ENCODE measurements at regions not wholly inside any gene's neighbourhood (a gene's known extent, or its start where the extent isn't known, plus 50 kb on each side); places are given as distances from the start of the nearest gene placed in this dataset.

GRCh38 chr17:34169496-34169895 lies 85.6 kb upstream of the CCL2 start:
- H3K4me1 ChIP-seq (ENCODE audit: control insufficient read depth, insufficient read depth, low read length), result peaks cover 6% of the 10 kb centered on the region
- in situ Hi-C loops (cut with MboI; ENCODE audit: low sequenced_read_pairs), result no loop called here
- H3K9me1 ChIP-seq (ENCODE audit: insufficient read depth, low read length), result 0 out of 2 replicates have a peak, but pooled peaks cover 6% of the 10 kb centered on the region
- no peak overlapping the region for H3K27ac ChIP-seq (ENCODE audit: insufficient read depth, low read length)
- H4K91ac ChIP-seq (ENCODE audit: insufficient read depth, low read depth, low read length), result no peak overlapping the region
- no peak overlapping the region for H3K18ac ChIP-seq (ENCODE audit: low read depth, low read length)
- ATAC-seq (ENCODE audit: low read depth), result no peak
- no TSS peak for BruUV-seq (replicated peaks)
- H2AK9ac ChIP-seq (replicated peaks; ENCODE audit: low read depth, low read length, poor library complexity), result no peak overlapping the region
- H2BK120ac ChIP-seq (ENCODE audit: low read depth, low read length), result no peak overlapping the region
- CTCF ChIA-PET, result interaction anchor here (1.0 kb wide), 1 partner anchor 192 kb away, joined by 4 read pairs; no protein-coding TSS in a partner anchor
- no peak overlapping the region for H2AFZ ChIP-seq (replicated peaks; ENCODE audit: low read length, poor library complexity)
- intact Hi-C loops (cut with micrococcal nuclease), result loop anchor here (10.0 kb wide), 1 partner anchor 85 kb away; no protein-coding TSS in a partner anchor
- no peak overlapping the region for H3K4me2 ChIP-seq (ENCODE audit: low read depth, low read length)
- no peak overlapping the region for H4K8ac ChIP-seq (ENCODE audit: low read depth in 2 of 2, low read length in 2 of 2)
- no peak for TF ChIP-seq NFE2L2 (IDR thresholded peaks at IDR 0.05; ENCODE audit: low read depth, low read length)
- no peak for TF ChIP-seq CHD1 (IDR thresholded peaks at IDR 0.05; ENCODE audit: low read depth, low read length)
- TF ChIP-seq BHLHE40 (IDR thresholded peaks at IDR 0.05; ENCODE audit: low read depth, low read length), result no peak
- TF ChIP-seq RFX5 (IDR thresholded peaks at IDR 0.05; ENCODE audit: low read depth, low read length), result no peak
- TF ChIP-seq MAFK (IDR thresholded peaks at IDR 0.05; ENCODE audit: low read depth, low read length), result no peak
- TF ChIP-seq MXI1 (IDR thresholded peaks at IDR 0.05; ENCODE audit: borderline replicate concordance, low read depth, low read length), result no peak
- no peak overlapping the region; the same call in 1 of the 2 replicates for H2AK5ac ChIP-seq (ENCODE audit: low read depth, low read length)
- H3K9ac ChIP-seq (ENCODE audit: low read depth, low read length), result no peak overlapping the region
- H3K36me3 ChIP-seq (ENCODE audit: control insufficient read depth, insufficient read depth, low read length), result no peaks in the 10 kb centered on the region
- H4K5ac ChIP-seq (ENCODE audit: low read depth, low read length), result no peak overlapping the region
- H4K20me1 ChIP-seq (ENCODE audit: insufficient read depth, low read length), result no peaks in the 10 kb centered on the region
- dilution Hi-C loops (cut with HindIII; ENCODE audit: low sequenced_read_pairs, unreplicated experiment), result no loop called here
- H2BK5ac ChIP-seq (ENCODE audit: low read depth, low read length, poor library complexity, severe bottlenecking), result no peak overlapping the region
- H2BK20ac ChIP-seq (ENCODE audit: low read depth, low read length), result no peak overlapping the region; the same call in 1 of the 2 replicates
- H3K56ac ChIP-seq (ENCODE audit: extremely low read depth, insufficient read depth, low read length), result no peak overlapping the region
- no peaks in the 10 kb centered on the region for H3K79me1 ChIP-seq (ENCODE audit: low read depth in 1 of 2, low read length in 2 of 2)
- no peak for DNase-seq
- POLR2A ChIA-PET (ENCODE audit: unreplicated experiment), result no interaction called here
- H3K23ac ChIP-seq (ENCODE audit: low read depth, low read length), result no peak overlapping the region
- no peak overlapping the region for H3K4ac ChIP-seq (ENCODE audit: low read depth, low read length)
- no peak overlapping the region for H2BK15ac ChIP-seq (ENCODE audit: low read depth, low read length)
- H3K27me3 ChIP-seq (ENCODE audit: control insufficient read depth, insufficient read depth, low read length), result peaks cover 7% of the 10 kb centered on the region
- no peaks in the 10 kb centered on the region for H3K9me3 ChIP-seq (ENCODE audit: control insufficient read depth, insufficient read depth, low read length)
- no peak overlapping the region for H3K4me3 ChIP-seq (ENCODE audit: insufficient read depth, low read depth, low read length)
- H3K14ac ChIP-seq (replicated peaks; ENCODE audit: low read depth, low read length), result no peak overlapping the region

Data from IMR-90 (cell line).